Mesenteric fat pad (tissue), 1 donor: ENCODE measurements at regions not wholly inside any gene's neighbourhood (a gene's known extent, or its start where the extent isn't known, plus 50 kb on each side); places are given as distances from the start of the nearest gene placed in this dataset.

Source experiments
- DNase-seq: peaks from one replicate; pipeline ENCODE4 v3.0.0-alpha.2; 2020; ENCODE audit warnings: low spot score
- donor health status: DM: yes; HTN: yes; CAD: no.

DNA sequence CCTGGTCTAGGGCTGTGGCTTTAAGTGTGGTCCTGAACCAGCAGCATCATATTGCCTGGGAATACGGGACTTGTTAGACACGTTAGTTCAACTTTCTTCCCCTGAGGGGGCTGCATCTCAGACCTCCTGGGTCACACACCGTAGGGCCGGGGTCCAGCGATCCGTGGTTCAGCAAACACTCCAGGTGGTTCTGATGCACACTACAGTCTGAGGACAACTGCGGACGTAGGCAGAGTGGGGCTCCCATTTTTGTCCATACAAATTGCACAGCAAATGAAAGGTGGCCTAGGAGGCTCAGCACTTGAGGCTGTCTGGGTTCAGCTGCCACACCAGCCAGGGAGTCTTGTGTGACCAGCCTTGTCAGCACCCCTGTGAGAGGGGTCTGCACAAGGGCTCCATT, 233.1 kb downstream of the QKI start:
- no peak for DNase-seq

DNA sequence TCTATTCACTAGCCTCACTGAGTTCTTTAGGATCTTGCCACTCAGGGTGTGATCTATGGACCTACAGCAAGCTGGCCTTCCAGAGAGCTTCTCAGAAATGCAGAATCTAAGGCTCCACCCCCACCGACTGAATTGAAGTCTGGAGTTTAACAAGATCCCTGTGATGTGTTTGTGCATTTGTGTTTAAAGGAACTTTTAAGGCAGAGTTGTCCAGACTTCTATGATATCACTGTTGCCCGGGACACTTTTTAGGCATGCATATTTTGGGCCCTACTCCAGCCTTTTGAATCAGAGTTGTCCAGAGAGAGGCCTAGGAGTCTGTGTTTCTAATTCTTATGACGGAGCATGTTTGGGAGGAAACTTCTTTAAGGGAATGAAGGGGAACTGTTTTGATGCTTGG, 232.3 kb downstream of the QKI start:
- DNase-seq = no peak

DNA sequence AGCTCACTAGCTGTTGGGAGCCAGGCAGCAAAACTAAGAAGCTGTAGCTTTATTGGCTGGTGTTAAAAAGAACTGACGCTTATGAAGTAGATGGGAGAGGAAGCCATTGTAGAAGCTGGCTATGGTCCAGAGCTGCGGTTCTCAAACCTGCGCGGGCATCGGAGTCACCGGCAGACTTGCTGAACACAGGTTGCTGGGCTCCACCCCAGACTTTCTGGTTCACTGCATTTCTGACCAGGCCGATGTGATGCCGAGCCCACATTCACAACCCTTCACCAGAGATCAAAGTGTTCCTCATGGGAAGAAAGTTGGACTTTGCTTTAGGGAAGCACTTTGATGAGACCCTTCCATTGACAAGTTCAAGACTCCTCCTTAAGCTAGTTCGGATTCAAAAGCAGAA, 231.6 kb downstream of the QKI start:
- no peak for DNase-seq

DNA sequence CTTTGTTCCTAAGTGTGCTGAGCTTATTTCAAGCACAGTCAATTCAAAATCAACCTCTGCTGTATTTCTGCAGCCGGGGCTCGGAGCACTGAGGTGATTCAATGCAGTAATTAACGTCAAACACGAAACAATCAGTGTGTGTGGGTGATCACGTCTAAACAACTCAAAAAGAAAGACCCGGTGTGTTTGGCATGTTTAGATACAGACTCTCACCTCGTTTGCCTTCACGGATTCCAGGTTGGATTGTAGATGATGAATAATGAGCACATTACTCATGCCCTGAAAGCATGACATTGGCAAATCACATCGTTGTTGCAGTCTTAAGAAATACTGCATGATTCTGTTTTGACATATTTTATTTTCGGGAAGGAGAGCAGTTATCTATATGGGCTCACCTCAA, 231.0 kb downstream of the QKI start:
- DNase-seq = no peak

DNA sequence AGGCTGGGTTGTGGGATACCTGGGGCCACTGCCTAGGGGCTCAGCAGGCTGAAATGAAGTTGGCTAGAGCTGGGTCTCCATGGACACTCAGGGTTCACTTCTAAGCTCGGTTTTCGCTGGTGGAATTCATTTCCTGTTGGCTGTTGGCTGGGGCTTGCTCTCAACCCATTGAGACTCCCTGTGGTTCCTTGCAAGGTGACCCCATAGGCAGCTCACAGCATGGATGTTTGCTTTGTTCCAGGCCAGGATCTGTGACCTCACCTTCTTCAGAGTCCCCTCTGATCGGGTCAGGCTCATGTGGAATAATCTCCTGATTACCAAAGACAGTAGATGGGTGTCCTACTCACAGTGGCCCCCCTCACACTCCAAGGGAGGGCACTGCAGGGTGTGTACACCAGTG, 229.3 kb downstream of the QKI start:
- DNase-seq = no peak

DNA sequence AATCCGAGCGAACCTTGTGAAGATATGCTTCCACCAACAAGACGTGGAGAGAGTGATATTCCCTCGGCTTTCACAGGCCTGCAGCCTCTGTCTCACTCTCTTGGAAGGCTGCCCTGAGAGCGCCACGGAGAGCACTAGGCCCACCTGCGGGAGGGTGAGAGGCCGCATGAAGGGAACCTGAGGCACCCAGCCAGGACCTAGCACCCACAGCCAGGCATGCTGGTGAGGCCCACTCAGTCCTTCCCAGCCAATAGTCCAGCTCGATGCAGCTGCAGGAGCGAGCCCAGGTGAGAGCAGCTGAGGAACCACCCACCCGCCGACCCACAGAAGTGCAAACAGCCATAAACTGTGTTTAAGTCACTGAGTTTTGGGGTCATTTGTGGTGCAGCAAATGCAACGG, 227.2 kb downstream of the QKI start:
- no peak for DNase-seq

DNA sequence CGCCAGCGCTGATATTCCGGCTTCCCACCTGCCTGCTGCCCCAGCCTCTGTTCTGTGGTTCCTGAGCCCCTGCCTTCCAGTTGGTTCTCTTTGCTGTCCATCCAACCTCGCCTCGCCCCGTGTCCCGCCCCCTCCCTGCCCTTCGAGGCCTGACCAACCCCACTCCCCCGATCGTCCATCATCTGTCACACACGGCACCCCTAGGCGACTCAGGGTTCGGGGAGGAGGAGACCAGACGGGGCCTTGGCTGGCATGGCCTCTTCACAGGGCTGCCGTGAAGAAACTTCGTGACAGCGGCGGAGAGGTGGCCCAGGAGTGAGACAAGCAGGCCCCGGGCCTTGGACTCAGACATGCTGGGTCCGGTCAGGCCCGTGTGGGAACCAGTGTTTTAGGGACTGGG, 226.1 kb downstream of the QKI start:
- no peak for DNase-seq

DNA sequence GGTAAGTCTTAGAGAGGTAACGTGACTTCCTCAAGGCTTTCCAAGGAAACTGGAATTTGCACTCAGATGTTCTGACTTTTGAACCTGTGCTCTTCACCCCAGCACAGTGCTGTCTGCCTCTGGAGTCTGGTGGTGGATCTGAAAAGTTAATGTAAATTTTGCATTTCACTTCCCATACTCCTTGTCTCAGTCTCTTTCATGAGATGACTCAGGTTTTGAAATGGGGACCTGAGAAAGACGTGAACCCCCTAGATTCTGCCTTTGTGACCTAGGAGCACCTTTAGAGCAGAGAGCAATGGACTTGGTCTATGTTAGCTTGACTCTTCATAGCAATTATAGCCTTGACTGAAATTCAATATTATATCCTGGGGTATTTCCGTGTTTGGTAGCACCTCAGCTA, 223.0 kb downstream of the QKI start:
- DNase-seq = no peak

DNA sequence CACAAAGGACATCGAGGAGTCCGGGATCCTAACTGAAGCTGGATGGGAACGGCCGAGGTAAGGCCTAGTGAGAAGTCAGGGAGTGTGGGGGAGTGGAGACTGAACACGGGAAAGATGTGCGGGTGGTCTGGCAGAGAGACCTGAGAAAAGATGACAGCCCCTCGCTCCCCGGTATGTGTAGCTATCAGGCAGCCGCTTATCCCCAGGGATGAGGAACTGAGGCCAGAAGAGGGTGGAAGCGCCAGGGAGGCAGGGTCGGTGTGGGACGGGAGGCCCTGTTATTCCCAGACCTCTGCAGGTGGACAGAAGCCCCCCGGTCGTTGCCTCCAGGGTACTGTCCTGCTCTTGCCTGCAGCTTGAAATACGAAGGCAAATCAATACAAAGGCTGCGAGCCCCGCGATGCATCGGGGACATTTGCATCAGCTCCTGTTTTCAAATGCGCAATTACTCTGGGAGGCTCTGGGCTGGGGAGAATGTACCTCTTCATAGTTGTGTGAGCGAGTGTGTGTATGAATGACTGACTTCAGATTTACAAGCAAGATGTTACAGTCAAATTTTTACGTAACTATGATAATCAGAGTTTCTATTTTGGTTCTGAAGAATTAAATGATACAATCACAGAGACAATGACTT, 221.3 kb downstream of the QKI start:
- no peak for DNase-seq

DNA sequence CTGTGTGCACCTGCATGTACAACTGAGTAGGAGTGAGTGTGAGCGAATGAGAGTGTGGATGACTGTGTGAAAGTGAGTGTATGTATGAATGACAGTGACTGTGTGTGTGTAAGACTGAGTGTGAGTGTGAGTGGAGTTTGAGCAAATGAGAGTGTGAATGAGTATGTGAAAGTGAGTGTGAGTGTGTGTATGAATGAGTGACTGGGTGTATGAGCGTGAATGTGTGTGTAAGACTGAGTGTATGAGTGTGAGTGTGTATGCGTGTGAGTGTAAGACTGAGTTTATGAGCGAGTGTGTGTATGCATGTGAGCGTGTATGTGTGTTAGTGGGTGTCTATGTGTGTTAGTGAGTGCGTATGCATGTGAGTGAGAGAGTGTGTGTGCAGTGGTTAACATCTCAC, 220.8 kb downstream of the QKI start:
- DNase-seq = no peak

DNA sequence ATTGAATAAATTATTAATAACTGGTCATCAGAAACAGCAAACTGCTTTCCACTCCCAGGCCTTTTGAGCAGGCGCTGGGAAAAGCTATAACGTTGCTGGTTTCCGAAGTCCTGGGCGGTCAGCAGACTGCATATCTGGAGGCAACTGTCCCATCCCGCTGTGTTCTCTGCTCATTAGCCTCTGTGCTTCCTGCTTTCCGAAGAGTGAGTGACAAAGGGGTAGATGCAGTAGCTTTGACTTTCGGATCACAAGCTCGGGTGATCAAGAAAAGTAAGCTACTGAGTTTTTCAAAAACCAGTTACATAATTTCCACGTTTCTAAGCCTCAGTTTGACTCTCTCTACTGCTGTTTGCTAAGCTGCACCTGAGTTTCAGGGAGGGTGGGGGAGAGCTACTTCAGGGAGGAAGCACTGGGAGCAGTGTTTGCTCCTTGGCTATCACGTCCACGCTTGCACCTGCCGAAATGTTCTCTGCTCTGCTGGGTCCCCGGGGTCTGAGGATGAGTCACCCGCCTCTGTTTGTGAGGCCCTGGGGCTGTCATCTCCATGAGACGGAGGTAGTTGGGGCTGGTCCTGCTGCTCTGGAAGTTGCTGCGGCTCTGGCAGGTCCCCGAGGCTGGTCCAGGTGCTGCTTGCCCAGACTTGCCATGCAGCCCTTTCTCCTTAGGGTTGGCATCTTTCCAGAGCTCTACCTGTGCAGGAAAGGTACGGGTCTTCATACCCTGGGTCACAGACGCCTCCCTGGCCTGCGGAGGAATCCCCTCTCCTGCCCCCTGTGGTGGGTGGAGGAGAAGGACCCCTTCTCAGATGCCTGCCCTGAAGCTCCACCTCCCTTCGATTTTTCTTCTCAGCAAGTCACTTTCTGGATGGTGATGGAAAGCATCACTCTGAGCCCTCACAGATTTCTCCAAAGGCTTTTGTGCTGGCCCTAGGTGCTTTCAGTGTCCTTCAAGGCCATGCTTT, 220.0 kb downstream of the QKI start:
- DNase-seq = no peak

DNA sequence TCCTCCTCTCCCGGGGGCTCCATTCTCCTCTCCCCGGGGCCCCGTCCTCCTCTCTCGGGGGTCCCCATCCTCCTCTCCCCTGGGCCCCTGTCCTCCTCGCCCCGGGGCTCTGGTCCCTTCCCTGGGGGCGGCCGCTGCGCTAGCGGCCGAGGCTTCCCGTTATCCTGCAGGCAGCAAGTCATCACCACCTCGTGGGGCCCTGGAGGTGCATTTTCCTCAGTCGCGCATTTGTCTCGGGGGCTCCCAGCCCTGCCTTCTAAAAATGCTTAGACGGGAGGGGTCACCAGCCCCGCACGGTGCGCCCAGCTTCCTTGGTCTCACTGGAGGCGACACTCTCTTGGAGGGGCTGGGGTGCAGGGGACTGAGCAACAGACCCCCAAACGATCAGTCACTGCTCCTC, 216.5 kb downstream of the QKI start:
- no peak for DNase-seq

DNA sequence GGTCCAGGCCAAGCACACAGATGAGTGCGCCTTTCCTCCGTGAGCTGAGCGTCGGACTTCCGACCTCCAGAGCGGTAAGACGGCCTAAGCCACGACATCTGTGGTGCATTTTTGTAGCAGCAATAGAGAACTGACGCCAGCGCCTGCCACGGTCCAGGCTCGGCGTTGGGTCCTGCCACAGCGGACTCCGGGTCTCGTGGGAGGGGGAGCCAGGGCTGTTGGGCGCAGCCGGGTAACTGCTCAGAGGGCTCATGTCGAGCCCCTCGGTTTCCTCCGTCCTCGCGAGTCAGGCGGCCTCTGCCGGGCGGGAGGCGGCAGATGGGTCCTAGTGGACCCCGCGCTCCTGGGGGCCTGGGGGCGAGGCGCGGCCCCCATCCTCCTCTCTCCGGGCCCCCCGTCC, 216.1 kb downstream of the QKI start:
- DNase-seq = no peak

DNA sequence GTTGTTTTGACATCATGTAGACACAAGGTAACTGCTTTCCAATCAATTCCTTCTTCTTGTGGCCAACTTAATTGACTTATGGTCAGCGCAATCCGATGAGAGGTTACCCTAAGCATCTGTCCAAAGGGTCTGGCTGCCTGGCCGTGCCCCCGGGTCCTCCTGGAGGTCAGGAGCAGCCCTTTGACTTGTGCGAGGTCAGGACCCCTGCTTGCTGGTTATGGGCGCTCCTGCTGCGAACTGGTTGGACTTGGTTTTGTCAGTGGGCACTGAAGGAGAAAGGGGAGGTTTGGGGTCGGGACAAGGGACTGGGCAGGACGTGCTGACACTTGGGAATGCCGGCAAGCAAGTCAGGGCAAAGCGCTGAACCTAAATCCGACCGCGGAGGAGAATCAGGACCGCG, 215.6 kb downstream of the QKI start:
- no peak for DNase-seq
